ENCODE measurements at regions not wholly inside any gene's neighbourhood (a gene's known extent, or its start where the extent isn't known, plus 50 kb on each side); places are given as distances from the start of the nearest gene placed in this dataset.

DNA sequence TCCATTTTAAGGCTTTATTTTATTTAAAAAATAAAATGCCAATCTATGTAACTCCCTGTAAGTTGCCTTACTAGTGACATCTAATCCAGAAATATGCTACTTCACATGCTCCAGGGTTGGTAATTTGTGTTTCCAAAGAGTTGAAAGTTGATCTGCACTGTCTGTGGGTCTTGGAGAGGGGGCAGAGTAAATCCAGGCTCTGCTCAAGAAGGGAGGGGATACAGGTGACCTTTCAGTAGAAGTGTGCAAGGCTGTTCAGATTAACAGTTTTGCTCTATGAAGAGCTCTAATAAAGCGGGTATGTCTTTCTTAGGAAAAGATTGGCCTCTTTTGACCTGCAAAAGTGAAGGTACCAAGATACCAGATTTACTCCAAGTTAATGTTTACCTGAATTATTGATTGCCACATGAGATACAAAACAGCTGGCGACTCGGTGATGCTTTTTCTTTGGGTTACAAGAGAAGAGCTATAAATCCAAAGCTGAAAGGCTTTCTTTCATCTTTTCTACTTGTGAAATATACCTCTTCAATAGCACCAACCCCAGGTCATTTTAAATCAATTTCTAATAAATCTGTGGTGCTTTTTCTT lies 75.6 kb upstream of the FLRT2 start:
- no peak overlapping the region for H3K4me3 ChIP-seq
- WGBS, 4 donors: 79 to 95% (median 91%) methylated on average over 3 of the region's 3 CpGs
- no peaks in the 10 kb centered on the region for H3K36me3 ChIP-seq (replicated peaks in 1 of 2)
- H3K27ac ChIP-seq: no peak overlapping the region
- TF ChIP-seq, protein P1, sequence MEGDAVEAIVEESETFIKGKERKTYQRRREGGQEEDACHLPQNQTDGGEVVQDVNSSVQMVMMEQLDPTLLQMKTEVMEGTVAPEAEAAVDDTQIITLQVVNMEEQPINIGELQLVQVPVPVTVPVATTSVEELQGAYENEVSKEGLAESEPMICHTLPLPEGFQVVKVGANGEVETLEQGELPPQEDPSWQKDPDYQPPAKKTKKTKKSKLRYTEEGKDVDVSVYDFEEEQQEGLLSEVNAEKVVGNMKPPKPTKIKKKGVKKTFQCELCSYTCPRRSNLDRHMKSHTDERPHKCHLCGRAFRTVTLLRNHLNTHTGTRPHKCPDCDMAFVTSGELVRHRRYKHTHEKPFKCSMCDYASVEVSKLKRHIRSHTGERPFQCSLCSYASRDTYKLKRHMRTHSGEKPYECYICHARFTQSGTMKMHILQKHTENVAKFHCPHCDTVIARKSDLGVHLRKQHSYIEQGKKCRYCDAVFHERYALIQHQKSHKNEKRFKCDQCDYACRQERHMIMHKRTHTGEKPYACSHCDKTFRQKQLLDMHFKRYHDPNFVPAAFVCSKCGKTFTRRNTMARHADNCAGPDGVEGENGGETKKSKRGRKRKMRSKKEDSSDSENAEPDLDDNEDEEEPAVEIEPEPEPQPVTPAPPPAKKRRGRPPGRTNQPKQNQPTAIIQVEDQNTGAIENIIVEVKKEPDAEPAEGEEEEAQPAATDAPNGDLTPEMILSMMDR (IDR thresholded peaks at IDR 0.05): no peak
- TF ChIP-seq POLR2A (IDR thresholded peaks at IDR 0.05): no peak
- no peaks in the 10 kb centered on the region for H3K9me3 ChIP-seq (replicated peaks in 1 of 3)
- intact Hi-C loops (cut with DNase I): no loop called here
- no peaks in the 10 kb centered on the region for H3K27me3 ChIP-seq
- no peak for DNase-seq
- no peaks in the 10 kb centered on the region for H3K4me1 ChIP-seq (replicated peaks in 1 of 2)

DNA sequence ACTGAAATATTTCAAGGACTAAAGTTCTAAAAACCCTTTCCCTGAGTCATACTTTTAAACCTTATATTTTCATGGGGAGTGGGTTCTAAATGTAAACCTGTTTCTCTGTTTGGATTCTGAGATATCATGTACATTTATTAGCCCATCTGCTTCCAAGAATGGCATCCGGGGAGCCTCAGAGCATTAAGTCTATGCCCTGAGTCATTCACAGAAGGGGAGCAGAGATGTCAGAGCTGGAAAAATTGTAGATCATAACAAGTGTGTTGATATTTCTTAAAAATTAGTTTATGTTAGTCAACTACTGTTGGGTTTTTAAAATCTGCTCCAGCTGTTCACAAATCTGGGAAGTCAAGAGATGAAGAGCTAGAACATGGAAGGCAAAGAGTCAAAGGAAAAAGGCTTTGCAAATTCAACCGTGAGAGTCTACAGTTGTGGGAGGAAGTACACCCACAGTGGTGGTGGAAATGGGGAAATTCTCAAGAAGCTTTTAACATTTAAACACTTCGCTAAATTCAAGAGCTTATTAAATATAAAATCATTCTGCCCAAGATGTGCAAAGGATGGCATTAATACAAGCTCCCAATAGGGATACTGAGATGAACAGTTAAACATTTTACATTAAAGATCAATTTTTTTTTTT lies 70.5 kb upstream of the FLRT2 start:
- H3K9me3 ChIP-seq (replicated peaks in 1 of 3): no peaks in the 10 kb centered on the region
- TF ChIP-seq, protein P1 (IDR thresholded peaks at IDR 0.05): no peak
- TF ChIP-seq POLR2A (IDR thresholded peaks at IDR 0.05): no peak
- no peak for DNase-seq
- no peak overlapping the region for H3K27ac ChIP-seq
- no peaks in the 10 kb centered on the region for H3K27me3 ChIP-seq
- intact Hi-C loops (cut with DNase I): no loop called here
- no peak overlapping the region for H3K4me3 ChIP-seq
- H3K36me3 ChIP-seq (replicated peaks in 1 of 2): no peaks in the 10 kb centered on the region
- H3K4me1 ChIP-seq (replicated peaks in 1 of 2): no peaks in the 10 kb centered on the region
- WGBS, 4 donors: 78 to 87% (median 83%) methylated on average over 3 of the region's 3 CpGs

DNA sequence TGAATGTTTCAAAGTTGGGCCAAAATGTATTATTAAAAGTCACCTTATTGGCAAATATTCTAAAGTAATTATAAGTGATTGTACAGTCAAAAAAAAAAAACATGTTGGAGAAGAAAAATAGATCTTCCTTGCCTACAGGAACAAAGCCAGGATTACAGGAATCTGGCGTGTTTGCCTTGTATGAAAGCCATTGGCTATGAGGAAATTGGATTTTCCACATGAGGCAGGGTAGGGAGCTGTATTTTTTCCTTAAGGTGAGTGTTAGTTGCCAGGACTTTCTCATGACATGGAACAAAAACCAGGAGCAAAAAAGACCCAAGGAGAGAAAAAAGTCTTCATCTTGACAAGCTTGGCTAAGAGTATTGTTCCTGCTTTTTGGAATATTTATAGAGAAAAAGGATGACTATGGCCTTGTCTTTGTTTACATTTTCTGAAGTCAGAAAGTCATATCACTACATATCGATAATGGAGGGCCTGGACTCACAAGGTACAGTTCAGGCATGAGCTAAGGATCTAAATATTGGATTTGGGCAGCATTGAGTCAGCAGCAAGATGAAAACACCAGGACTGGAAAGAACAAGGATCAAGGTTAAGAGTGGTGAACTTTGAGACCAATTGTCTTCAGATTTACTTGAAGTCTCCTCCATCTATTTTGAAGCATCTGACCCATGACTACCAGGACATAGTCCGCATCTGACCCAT lies 68.4 kb upstream of the FLRT2 start:
- WGBS, 4 donors: 79 to 88% (median 85%) methylated on average over 3 of the region's 3 CpGs
- Histone ChIP-seq H3K27me3 (no peaks in the 10 kb centered on the region), H3K4me3 (no peak overlapping the region), H3K4me1 (replicated peaks in 1 of 2) (no peaks in the 10 kb centered on the region), H3K9me3 (replicated peaks in 1 of 3) (no peaks in the 10 kb centered on the region), H3K27ac (no peak overlapping the region), H3K36me3 (replicated peaks in 1 of 2) (no peaks in the 10 kb centered on the region)
- TF ChIP-seq, protein P1 (IDR thresholded peaks at IDR 0.05): no peak
- TF ChIP-seq POLR2A (IDR thresholded peaks at IDR 0.05): no peak
- intact Hi-C loops (cut with DNase I): no loop called here
- no peak for DNase-seq

DNA sequence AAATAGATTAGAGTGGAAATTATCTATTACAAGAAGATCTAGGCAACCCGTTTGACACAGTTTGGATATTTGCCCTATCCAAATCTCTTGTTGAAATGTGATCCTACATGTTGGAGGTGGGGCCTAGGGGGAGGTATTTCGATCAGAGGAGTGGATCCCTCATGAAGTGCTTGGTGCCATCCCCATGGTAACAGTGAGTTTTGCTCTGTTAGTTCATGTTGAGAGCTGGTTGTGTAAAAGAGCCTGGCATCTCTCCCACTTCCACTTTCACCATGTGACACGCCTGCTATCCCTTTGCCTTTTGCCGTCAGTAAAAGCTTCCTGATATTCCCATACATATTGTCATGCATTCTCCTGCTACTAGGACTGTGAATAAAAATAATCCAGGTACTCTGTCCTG lies 66.4 kb upstream of the FLRT2 start:
- H3K36me3 ChIP-seq (replicated peaks in 1 of 2): no peaks in the 10 kb centered on the region
- no peak for DNase-seq
- H3K4me3 ChIP-seq: no peak overlapping the region
- H3K27ac ChIP-seq: no peak overlapping the region
- H3K27me3 ChIP-seq: no peaks in the 10 kb centered on the region
- H3K9me3 ChIP-seq (replicated peaks in 1 of 3): no peaks in the 10 kb centered on the region
- WGBS, 4 donors: 58 to 82% (median 67%) methylated on average over 4 of the region's 4 CpGs
- intact Hi-C loops (cut with DNase I): no loop called here
- H3K4me1 ChIP-seq (replicated peaks in 1 of 2): no peaks in the 10 kb centered on the region
- no peak for TF ChIP-seq POLR2A (IDR thresholded peaks at IDR 0.05)
- TF ChIP-seq, protein P1 (IDR thresholded peaks at IDR 0.05): no peak
